Left renal pelvis (tissue), 4 donors: ENCODE measurements at regions not wholly inside any gene's neighbourhood (a gene's known extent, or its start where the extent isn't known, plus 50 kb on each side); places are given as distances from the start of the nearest gene placed in this dataset.
"Not testable (repeated sequence)": the region's sequence is repeated elsewhere in the genome, so short reads cannot be mapped to it uniquely, and the experiment has no call there.

ENCODE experiments used
- DNase-seq, 4 donors: peaks; one replicate each; pipeline ENCODE4 v3.0.0-alpha.2; 2013; ENCODE audit warnings: low read depth in 4 of 4, low spot score in 3 of 4

GRCh38 chr14:106055289-106055688 is 528.9 kb downstream of the TMEM121 start:
- no peak for DNase-seq

GRCh38 chr14:106058342-106058741 is 532.0 kb downstream of the TMEM121 start:
- DNase-seq, result no peak

- DNase-seq, result no peak
These were observed 534.0 kb downstream of the TMEM121 start for GRCh38 chr14:106060276-106060975.

DNA sequence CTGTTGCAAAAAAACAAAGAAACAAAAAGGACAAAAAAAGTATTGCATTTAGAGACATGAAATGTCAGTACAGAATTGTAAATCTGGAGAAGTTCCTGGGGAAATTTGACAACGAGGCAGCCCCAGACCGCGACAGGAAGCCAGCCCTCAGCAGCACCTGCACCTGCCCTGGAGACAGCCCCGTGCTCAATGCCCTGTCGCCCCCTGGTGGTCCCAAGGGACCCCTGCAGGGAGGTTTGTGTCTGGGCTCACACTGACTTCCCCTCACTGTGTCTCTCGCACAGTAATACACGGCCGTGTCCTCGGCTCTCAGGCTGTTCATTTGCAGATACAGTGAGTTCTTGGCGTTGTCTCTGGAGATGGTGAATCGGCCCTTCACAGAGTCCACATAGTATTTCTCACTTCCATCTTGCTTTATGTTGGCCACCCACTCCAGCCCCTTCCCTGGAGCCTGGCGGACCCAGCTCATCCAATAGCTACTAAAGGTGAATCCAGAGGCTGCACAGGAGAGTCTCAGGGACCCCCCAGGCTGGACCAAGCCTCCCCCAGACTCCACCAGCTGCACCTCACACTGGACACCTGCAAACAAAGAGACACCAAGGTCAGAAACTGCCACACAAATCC is 535.6 kb downstream of the TMEM121 start:
- DNase-seq, result not testable (repeated sequence)

GRCh38 chr14:106062502-106063272 is 536.3 kb downstream of the TMEM121 start:
- DNase-seq, result no peak

- no peak for DNase-seq
These were observed 541.6 kb downstream of the TMEM121 start for GRCh38 chr14:106067935-106068334.

DNA sequence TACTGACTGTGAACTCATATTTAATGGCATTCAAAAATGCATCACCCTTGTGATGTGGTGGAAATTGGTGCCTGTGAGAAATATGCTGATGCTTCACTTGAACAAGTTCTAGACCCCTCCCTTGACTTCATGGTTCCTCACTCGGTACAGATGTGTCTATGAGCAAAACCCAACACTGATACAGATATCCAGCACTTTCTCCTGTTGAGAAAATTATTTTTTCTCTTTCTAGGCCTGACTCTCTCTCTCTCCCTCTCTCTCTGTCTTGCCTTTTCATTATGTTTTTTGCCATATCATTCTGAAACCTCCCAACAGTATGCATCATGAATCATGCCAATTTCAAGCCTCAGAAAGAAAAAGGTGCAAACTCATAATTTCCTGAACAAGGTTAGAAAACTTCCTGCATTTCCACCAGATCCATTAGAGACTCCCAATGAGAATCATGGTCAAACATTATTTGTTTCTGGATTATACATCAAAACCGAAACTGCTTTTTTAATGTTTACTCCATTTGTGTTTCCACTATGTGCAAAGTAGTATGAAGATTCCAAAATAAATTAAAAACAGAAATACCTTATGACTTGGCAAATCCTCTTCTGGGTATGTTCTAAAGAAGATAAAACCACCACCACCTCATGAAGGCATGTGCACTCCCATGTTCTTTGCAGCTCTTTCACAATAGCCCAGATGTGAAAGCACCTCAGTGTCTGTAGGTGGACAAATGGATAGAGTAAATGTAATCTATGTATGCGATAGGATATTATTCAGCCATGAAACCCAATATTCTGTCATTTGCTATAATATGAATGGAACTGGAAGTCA is 543.6 kb downstream of the TMEM121 start:
- no peak for DNase-seq

GRCh38 chr14:106080922-106081321 is 554.5 kb downstream of the TMEM121 start:
- DNase-seq, result no peak

DNA sequence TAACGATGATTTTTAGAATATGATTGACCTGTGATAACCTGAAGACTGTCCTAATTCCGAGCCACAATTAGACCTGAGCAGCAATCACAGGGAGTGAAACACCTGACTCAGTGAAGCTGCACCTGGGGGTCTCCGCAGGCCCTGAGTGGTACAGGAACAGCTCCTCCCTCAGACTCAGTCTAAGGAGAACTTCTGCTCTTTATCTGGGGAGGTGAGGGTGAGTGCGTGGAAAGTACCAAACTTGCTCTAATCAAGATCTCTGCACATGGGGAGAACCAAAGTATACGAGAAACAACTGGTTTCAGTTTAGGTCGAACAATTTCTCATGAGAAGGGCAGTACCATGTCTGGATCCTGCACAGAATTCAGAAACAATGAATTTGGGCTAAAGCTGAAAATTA is 555.3 kb downstream of the TMEM121 start:
- not testable (repeated sequence) for DNase-seq

- no peak for DNase-seq
These were observed 556.7 kb downstream of the TMEM121 start for GRCh38 chr14:106083082-106083481.

DNA sequence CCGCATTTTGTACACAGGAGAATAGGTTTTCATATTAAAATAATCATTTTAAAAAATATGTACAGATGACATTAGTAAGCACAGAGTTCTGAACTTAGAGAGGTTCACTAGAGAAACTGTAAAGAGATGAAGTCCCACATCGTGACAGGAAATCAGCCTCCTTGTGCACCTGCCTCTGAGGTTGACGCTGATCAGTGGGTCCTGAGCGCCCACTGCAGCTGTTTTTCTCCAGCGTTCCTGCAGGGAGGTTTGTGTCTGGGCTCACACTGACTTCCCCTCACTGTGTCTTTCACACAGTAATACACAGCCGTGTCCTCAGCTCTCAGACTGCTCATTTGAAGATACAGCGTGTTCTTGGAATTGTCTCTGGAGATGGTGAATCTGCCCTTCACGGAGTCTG is 561.5 kb downstream of the TMEM121 start:
- DNase-seq, result no peak

GRCh38 chr14:106088860-106089259 is 562.5 kb downstream of the TMEM121 start:
- not testable (repeated sequence) for DNase-seq

- DNase-seq, result no peak
These were observed 568.3 kb downstream of the TMEM121 start for GRCh38 chr14:106094654-106095189.

DNA sequence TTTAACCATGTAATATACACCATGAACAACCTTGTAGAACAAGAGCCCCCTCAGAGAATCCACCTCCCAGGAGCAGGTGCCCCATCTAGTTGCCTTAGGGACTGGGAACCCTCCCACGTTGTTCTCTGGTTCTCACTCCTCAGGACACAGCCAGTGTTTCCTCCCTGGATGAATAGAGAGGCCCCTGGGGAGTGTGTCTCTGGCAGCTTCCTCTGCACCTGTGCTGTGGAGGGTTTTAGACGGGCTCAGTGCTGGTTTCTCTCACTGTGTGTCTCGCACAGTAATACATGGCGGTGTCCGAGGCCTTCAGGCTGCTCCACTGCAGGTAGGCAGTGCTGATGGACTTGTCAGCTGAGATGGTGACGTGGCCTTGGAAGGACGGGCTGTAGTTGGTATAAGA is 581.3 kb downstream of the TMEM121 start:
- DNase-seq, result no peak

DNA sequence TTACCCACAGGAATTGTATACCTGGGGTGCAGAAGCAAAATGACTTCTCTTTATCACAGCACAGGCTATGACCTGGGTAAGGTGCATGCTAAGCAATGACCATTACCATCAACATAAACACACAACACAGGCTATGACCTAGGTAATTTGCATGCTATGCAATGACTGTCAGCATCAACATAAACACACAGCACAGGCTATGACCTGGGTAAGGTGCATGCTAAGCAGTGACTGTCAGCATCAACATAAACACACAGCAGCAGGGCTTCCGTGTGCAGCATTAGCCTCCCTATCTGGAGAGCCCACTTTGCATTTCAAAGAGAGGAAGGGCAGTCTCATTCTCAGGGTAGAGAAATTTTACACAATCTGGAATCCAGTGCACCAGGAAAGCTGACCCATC is 583.0 kb downstream of the TMEM121 start:
- DNase-seq, result no peak

DNA sequence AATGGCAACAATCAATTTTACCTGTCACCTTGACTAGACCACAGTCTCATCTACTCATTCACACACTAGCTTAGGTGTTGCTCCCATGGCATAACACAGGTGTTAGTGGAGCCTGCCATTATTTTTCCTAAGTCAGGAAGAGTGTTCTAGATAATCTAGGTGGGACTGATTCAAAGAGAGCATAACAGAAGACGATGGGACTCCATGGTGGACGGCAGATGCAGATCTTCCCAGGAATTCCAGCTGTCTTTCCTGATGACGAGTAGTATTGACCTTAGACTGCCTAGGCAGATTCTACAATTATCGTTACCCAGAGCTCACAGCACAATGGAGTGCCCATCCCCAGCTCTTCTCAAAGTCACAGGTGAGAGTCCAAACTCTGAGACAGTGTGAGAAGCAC is 589.0 kb downstream of the TMEM121 start:
- DNase-seq, result no peak

DNA sequence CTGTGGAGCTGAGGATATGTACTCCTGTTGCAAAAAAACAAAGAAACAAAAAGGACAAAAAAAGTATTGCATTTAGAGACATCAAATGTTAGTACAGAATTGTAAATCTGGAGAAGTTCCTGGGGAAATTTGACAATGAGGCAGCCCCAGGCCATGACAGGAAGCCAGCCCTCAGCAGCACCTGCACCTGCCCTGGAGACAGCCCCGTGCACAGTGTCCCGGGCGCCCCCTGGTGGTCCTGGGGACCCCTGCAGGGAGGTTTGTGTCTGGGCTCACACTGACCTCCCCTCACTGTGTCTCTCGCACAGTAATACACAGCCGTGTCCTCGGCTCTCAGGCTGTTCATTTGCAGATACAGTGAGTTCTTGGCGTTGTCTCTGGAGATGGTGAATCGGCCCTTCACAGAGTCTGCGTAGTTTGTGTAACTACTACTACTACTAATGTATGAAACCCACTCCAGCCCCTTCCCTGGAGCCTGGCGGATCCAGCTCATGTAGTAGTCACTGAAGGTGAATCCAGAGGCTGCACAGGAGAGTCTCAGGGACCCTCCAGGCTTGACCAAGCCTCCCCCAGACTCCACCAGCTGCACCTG is 590.1 kb downstream of the TMEM121 start:
- not testable (repeated sequence) for DNase-seq

DNA sequence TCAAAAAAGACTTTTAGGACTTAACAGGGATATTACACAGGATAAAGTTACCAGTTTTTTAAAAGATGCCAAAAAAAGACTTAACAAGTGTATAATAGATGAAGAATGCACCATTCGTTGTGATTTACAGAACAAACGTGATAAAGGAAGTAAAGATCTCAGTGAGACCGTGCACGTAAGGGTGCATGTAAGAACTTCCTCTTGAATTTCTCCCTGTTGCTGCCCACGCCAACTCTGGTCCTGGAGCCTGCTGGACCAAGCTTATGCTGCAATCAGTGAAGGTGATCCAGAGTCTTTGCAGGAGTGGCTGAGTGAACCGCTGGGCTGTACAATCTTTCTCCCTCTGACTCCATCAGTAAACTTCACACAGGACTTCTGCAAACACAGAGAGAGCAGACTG is 593.7 kb downstream of the TMEM121 start:
- no peak for DNase-seq

DNA sequence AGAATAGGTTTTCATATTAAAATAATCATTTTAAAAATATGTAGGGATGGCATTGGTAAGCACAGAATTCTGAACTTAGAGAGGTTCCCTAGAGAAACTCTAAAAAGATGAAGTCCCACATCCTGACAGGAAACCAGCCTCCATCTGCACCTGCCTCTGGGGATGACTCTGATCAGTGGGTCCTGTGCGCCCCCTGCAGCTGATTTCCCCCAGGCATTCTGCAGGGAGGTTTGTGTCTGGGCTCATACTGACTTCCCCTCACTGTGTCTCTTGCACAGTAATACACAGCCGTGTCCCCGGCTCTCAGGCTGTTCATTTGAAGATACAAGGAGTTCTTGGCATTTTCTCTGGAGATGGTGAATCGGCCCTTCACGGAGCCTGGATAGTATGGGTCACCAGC is 602.9 kb downstream of the TMEM121 start:
- no peak for DNase-seq
